K562 (cell line): ENCODE measurements at regions not wholly inside any gene's neighbourhood (a gene's known extent, or its start where the extent isn't known, plus 50 kb on each side); places are given as distances from the start of the nearest gene placed in this dataset.

ENCODE experiments used
- BRF1 ChIP-seq: IDR thresholded peaks from 3 replicates; pipeline ENCODE4 v1.6.1; 2011; ENCODE audit warnings: borderline replicate concordance, mild to moderate bottlenecking; ENCODE audit not compliant: insufficient read length; ENCODE audit errors: extremely low read depth
- CHCHD3 ChIP-seq: fragments of 250-450 bp; sonication (Bioruptor Pico); IDR thresholded peaks from 2 replicates; pipeline ENCODE4 v2.1.2; 2022; ENCODE audit warnings: mild to moderate bottlenecking
- EP300 ChIP-seq: IDR thresholded peaks from 2 replicates; pipeline ENCODE4 v1.6.1; 2012; ENCODE audit warnings: low read length, improper control_type of control experiment
- EZH2 ChIP-seq: IDR thresholded peaks from 2 replicates; pipeline ENCODE4 v1.6.1; 2012; ENCODE audit warnings: low read depth, mild to moderate bottlenecking, inconsistent platforms, low read length, borderline replicate concordance
- FOS ChIP-seq: IDR thresholded peaks from 3 replicates; pipeline ENCODE4 v1.6.1; 2011; ENCODE audit not compliant: insufficient read length; ENCODE audit errors: extremely low read depth
- FOXJ3 ChIP-seq: sonication (generic); formaldehyde crosslinking; IDR thresholded peaks from 2 replicates; pipeline ENCODE4 v1.4.0; 2020; ENCODE audit warnings: mild to moderate bottlenecking, missing genetic modification reagents
- SP2 ChIP-seq: IDR thresholded peaks from 2 replicates; pipeline ENCODE4 v1.6.1; 2011; ENCODE audit warnings: mild to moderate bottlenecking, low read depth, low read length, moderate library complexity; ENCODE audit not compliant: poor library complexity, severe bottlenecking; ENCODE audit errors: extremely low read depth
- STAG1 ChIP-seq: sonication (generic); formaldehyde crosslinking; IDR thresholded peaks from 2 replicates; pipeline ENCODE4 v1.5.0; 2020; ENCODE audit warnings: missing genetic modification reagents, borderline replicate concordance
- TAF7 ChIP-seq: fragments of 450-650 bp; IDR thresholded peaks from 2 replicates; pipeline ENCODE4 v1.6.1; 2016; ENCODE audit warnings: missing genetic modification characterization, missing compliant biosample characterization
- TCF7 ChIP-seq: sonication (generic); IDR thresholded peaks from 2 replicates; pipeline ENCODE4 v1.6.1; 2016; ENCODE audit warnings: antibody characterized with exemption, borderline replicate concordance
- ZBTB33 ChIP-seq: sonication (generic); formaldehyde crosslinking; IDR thresholded peaks from 2 replicates; pipeline ENCODE4 v1.8.1; 2023; ENCODE audit warnings: mild to moderate bottlenecking, missing genetic modification reagents
- ZKSCAN1 ChIP-seq: fragments of 150-350 bp; IDR thresholded peaks from 2 replicates; pipeline ENCODE4 v1.6.1; 2016; ENCODE audit warnings: low read depth, low read length
- ZNF354B ChIP-seq: fragments of 250-450 bp; sonication (Bioruptor Pico); IDR thresholded peaks from 2 replicates; pipeline ENCODE4 v1.4.0; 2020
- TF ChIP-seq, protein P1 (sequence below), 3 experiments: IDR thresholded peaks in 2 of 3; conservative IDR thresholded peaks in 1 of 3; 2 replicates each; pipeline ENCODE4 v1.5.1; 2011 to 2012; ENCODE audit warnings: low read length in 3 of 3, mild to moderate bottlenecking in 3 of 3, control low read depth in 2 of 3, improper control_type of control experiment in 1 of 3, inconsistent platforms in 1 of 3, low read depth in 1 of 3, mixed read lengths in 1 of 3, moderate library complexity in 1 of 3; ENCODE audit not compliant: insufficient read depth in 2 of 3

DNA sequence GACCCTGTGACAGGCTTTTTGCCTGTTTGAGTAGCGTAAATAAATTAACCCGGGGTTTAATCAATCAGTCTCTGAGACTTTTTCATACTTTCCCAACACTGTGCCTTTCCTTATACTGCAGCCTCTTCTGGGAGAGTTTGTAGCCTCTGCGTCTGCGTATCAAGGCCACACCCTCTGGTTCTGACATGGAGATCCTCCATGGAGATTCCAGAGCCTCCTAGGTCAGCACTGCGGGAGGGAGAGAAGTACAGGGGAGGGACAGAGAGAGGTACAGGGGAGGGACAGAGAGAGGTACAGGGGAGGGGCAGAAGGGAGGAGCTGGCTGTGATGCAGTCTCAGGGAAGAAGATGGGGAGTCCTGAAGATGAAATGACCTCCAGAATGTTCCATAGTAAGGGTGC is 166.0 kb downstream of the ARL4C start:
- TF ChIP-seq ZBTB33 (no peak), EZH2 (no peak), BRF1 (no peak), ZKSCAN1 (no peak), FOS (no peak), SP2 (no peak), CHCHD3 (no peak), EP300 (no peak), FOXJ3 (CRISPR knock-in tag) (no peak), ZNF354B (CRISPR knock-in tag) (no peak), STAG1 (CRISPR knock-in tag) (no peak), TAF7 (tag) (no peak), TCF7 (no peak)
- TF ChIP-seq, protein P1, sequence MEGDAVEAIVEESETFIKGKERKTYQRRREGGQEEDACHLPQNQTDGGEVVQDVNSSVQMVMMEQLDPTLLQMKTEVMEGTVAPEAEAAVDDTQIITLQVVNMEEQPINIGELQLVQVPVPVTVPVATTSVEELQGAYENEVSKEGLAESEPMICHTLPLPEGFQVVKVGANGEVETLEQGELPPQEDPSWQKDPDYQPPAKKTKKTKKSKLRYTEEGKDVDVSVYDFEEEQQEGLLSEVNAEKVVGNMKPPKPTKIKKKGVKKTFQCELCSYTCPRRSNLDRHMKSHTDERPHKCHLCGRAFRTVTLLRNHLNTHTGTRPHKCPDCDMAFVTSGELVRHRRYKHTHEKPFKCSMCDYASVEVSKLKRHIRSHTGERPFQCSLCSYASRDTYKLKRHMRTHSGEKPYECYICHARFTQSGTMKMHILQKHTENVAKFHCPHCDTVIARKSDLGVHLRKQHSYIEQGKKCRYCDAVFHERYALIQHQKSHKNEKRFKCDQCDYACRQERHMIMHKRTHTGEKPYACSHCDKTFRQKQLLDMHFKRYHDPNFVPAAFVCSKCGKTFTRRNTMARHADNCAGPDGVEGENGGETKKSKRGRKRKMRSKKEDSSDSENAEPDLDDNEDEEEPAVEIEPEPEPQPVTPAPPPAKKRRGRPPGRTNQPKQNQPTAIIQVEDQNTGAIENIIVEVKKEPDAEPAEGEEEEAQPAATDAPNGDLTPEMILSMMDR (IDR thresholded peaks at IDR 0.05 in 2 of 3, conservative IDR thresholded peaks at IDR 0.05 in 1 of 3; ENCODE audit: insufficient read depth in 2 of 3, low read depth in 1 of 3, low read length in 3 of 3) = no peak
